HCT116 (cell line): ENCODE measurements at regions not wholly inside any gene's neighbourhood (a gene's known extent, or its start where the extent isn't known, plus 50 kb on each side); places are given as distances from the start of the nearest gene placed in this dataset.

Experiments used
- ATAC-seq: fragments of 200-7000 bp; cut with Tn5 transposase; 2 replicates; pipeline ENCODE4 v1.9.1; 2020; ENCODE audit warnings: mild to moderate bottlenecking, moderate library complexity
- BruUV-seq: library from RNA; stranded (reverse); fragments of 400-500 nt; replicated peaks from 2 replicates; lab custom pipeline; 2021; lab: Mats Ljungman, UMichigan
- CTCF ChIA-PET: fragments of 300-600 bp; sonication (Branson Sonifier 250); formaldehyde crosslinking; loops from one replicate; lab custom pipeline; 2021; ENCODE audit warnings: antibody characterized with exemption; lab: Charles Lee
- POLR2A ChIA-PET: fragments of 300-600, 350-600 bp; sonication (Branson Sonifier 250); formaldehyde crosslinking; loops from one replicate; lab custom pipeline; 2021; ENCODE audit warnings: antibody characterized with exemption; lab: Charles Lee
- RAD21 ChIA-PET, 2 experiments: fragments of 300-600 bp; sonication (Branson Sonifier 250); formaldehyde crosslinking; loops; one replicate each; lab custom pipeline; 2023; ENCODE audit warnings: low total read pairs in 2 of 2; ENCODE audit not compliant: uncharacterized antibody in 2 of 2, unreplicated experiment in 2 of 2, low non-redundant PET in 1 of 2; lab: Charles Lee
- DNase-seq: peaks from one replicate; pipeline ENCODE4 v3.0.0-alpha.2; 2010; ENCODE audit warnings: low read depth, low spot score
- H2AFZ ChIP-seq: fragments of 200-600 bp; shearing (Covaris generic), sonication (generic); 2 replicates; pipeline ENCODE4 v1.6.1; 2017; ENCODE audit warnings: low read depth, mixed run types, mixed read lengths, antibody characterized with exemption, low read length; ENCODE audit not compliant: poor library complexity, severe bottlenecking
- H3K27ac ChIP-seq: 2 replicates; pipeline ENCODE4 v1.5.1; 2012; ENCODE audit warnings: low read depth, low read length
- H3K27me3 ChIP-seq: fragments of 200-600 bp; sonication (generic); 2 replicates; pipeline ENCODE4 v1.6.1; 2016; ENCODE audit warnings: mixed run types, low read length, mixed read lengths; ENCODE audit not compliant: insufficient read depth
- H3K36me3 ChIP-seq, 2 experiments: fragments of 200-500 bp in 1 of 2; fragments of 200-600 bp in 1 of 2; sonication (Bioruptor generic) in 1 of 2; sonication (generic) in 1 of 2; 2 replicates each; pipeline versions ENCODE4 v1.5.1 to v1.6.1; 2014 to 2016; ENCODE audit warnings: low read length in 2 of 2, inconsistent platforms in 1 of 2, mixed read lengths in 1 of 2, mixed run types in 1 of 2; ENCODE audit not compliant: insufficient read depth in 2 of 2, control insufficient read depth in 1 of 2
- H3K4me1 ChIP-seq, 2 experiments: fragments of 200-600 bp in 1 of 2; sonication (generic) in 1 of 2; 2 replicates each; pipeline versions ENCODE4 v1.5.1 to v1.6.1; 2012 to 2017; ENCODE audit warnings: low read length in 2 of 2, inconsistent platforms in 1 of 2, mild to moderate bottlenecking in 1 of 2, mixed read lengths in 1 of 2, mixed run types in 1 of 2, moderate library complexity in 1 of 2; ENCODE audit not compliant: insufficient read depth in 2 of 2, control insufficient read depth in 1 of 2
- H3K4me2 ChIP-seq: fragments of 200-600 bp; sonication (generic); 2 replicates; pipeline ENCODE4 v1.6.1; 2017; ENCODE audit warnings: mixed run types, low read length, mixed read lengths
- H3K4me3 ChIP-seq, 2 experiments: fragments of 200-600 bp in 1 of 2; sonication (generic) in 1 of 2; replicated peaks in 1 of 2; 2 replicates each; pipeline ENCODE4 v1.5.1; 2011 to 2016; ENCODE audit warnings: low read length in 2 of 2, control low read depth in 1 of 2, low read depth in 1 of 2, mild to moderate bottlenecking in 1 of 2, mixed read lengths in 1 of 2, mixed run types in 1 of 2
- H3K79me2 ChIP-seq: fragments of 200-600 bp; sonication (generic); 2 replicates; pipeline ENCODE4 v1.6.1; 2017; ENCODE audit warnings: mild to moderate bottlenecking, mixed run types, low read length, moderate library complexity, mixed read lengths; ENCODE audit not compliant: insufficient read depth
- H3K9ac ChIP-seq: fragments of 200-600 bp; sonication (generic); 2 replicates; pipeline ENCODE4 v1.6.1; 2016; ENCODE audit warnings: low read length, mixed read lengths
- H3K9me2 ChIP-seq: fragments of 200-600 bp; sonication (generic), shearing (Covaris generic); 2 replicates; pipeline ENCODE4 v1.6.1; 2017; ENCODE audit warnings: mixed run types, mild to moderate bottlenecking, moderate library complexity; ENCODE audit not compliant: insufficient read depth
- H3K9me3 ChIP-seq, 2 experiments: fragments of 200-500 bp in 1 of 2; fragments of 200-600 bp in 1 of 2; sonication (Bioruptor generic) in 1 of 2; sonication (generic) in 1 of 2; 2 replicates each; pipeline ENCODE4 v1.6.1; 2014 to 2017; ENCODE audit warnings: low read length in 2 of 2, mixed read lengths in 2 of 2, inconsistent platforms in 1 of 2, low read depth in 1 of 2, mild to moderate bottlenecking in 1 of 2, mixed run types in 1 of 2, moderate library complexity in 1 of 2; ENCODE audit not compliant: control insufficient read depth in 1 of 2, insufficient read depth in 1 of 2
- H4K20me1 ChIP-seq: fragments of 200-600 bp; sonication (generic), shearing (Covaris generic); 2 replicates; pipeline ENCODE4 v1.6.1; 2017; ENCODE audit warnings: mixed run types, mild to moderate bottlenecking, moderate library complexity; ENCODE audit not compliant: insufficient read depth
- ATF3 ChIP-seq: IDR thresholded peaks from 2 replicates; pipeline ENCODE4 v1.6.1; 2012
- CBX3 ChIP-seq: IDR thresholded peaks from 2 replicates; pipeline ENCODE4 v1.6.1; 2012; ENCODE audit warnings: low read depth
- CTCF ChIP-seq, 3 experiments: fragments of 200-600 bp in 1 of 3; sonication (generic) in 1 of 3; IDR thresholded peaks in 2 of 3; conservative IDR thresholded peaks in 1 of 3; 2 replicates each; pipeline ENCODE4 v1.5.1; 2012 to 2017; ENCODE audit warnings: low read depth in 2 of 3, low read length in 2 of 3, antibody characterized with exemption in 1 of 3, borderline replicate concordance in 1 of 3, control low read depth in 1 of 3, mild to moderate bottlenecking in 1 of 3, mixed read lengths in 1 of 3, mixed run types in 1 of 3, moderate library complexity in 1 of 3; ENCODE audit not compliant: insufficient read depth in 1 of 3
- EGR1 ChIP-seq: IDR thresholded peaks from 2 replicates; pipeline ENCODE4 v1.6.1; 2012; ENCODE audit warnings: low read depth
- ELF1 ChIP-seq: IDR thresholded peaks from 2 replicates; pipeline ENCODE4 v1.6.1; 2012; ENCODE audit warnings: low read depth, borderline replicate concordance
- EZH2 ChIP-seq: fragments of 200-600 bp; sonication (generic); IDR thresholded peaks from 2 replicates; pipeline ENCODE4 v1.6.1; 2017; ENCODE audit warnings: antibody characterized with exemption, mixed run types
- EZH2phosphoT487 ChIP-seq: fragments of 200-600 bp; IDR thresholded peaks from 2 replicates; pipeline ENCODE4 v1.6.1; 2018; ENCODE audit warnings: antibody characterized with exemption, borderline replicate concordance
- JUND ChIP-seq: IDR thresholded peaks from 2 replicates; pipeline ENCODE4 v1.6.1; 2012
- MAX ChIP-seq: IDR thresholded peaks from 2 replicates; pipeline ENCODE4 v1.6.1; 2012
- POLR2A ChIP-seq: IDR thresholded peaks from 2 replicates; pipeline ENCODE4 v1.7.0; 2011; ENCODE audit warnings: borderline replicate concordance; ENCODE audit not compliant: insufficient read depth, insufficient read length; ENCODE audit errors: extremely low read depth
- POLR2AphosphoS5 ChIP-seq: IDR thresholded peaks from 2 replicates; pipeline ENCODE4 v1.6.1; 2011; ENCODE audit warnings: mild to moderate bottlenecking, low read depth, low read length, moderate library complexity
- SP1 ChIP-seq: IDR thresholded peaks from 2 replicates; pipeline ENCODE4 v1.6.1; 2012; ENCODE audit warnings: low read depth
- SRF ChIP-seq: IDR thresholded peaks from 2 replicates; pipeline ENCODE4 v1.6.1; 2012; ENCODE audit warnings: low read depth
- TCF7L2 ChIP-seq: IDR thresholded peaks from 2 replicates; pipeline ENCODE4 v1.7.0; 2011; ENCODE audit warnings: borderline replicate concordance, inconsistent platforms; ENCODE audit not compliant: insufficient read depth, insufficient read length; ENCODE audit errors: extremely low read depth
- ZFX ChIP-seq: fragments of 450-650 bp; IDR thresholded peaks from 2 replicates; pipeline ENCODE4 v1.6.1; 2017
- ZNF274 ChIP-seq: fragments of 200-500 bp; sonication (Bioruptor generic); IDR thresholded peaks from 2 replicates; pipeline ENCODE4 v1.6.1; 2014; ENCODE audit warnings: mild to moderate bottlenecking, low read depth, low read length, inconsistent platforms
- intact Hi-C: fragments of 100-400 bp; cut with micrococcal nuclease; formaldehyde crosslinking; loops from 2 replicates; pipeline ENCODE4 v1.10.0; 2022

GRCh38 chr17:77427391-77427991 lies 286.7 kb downstream of the SEC14L1 start:
- Histone ChIP-seq H3K36me3 (no peaks in the 10 kb centered on the region; a peak in 1 of 4 replicates), H3K4me2 (0 out of 2 replicates have a peak overlapping the region, but pooled peaks have one; percentile 2), H2AFZ (no peak overlapping the region), H3K4me3 (no peak overlapping the region), H3K9me2 (no peaks in the 10 kb centered on the region), H4K20me1 (no peaks in the 10 kb centered on the region), H3K27me3 (no peaks in the 10 kb centered on the region), H3K9ac (no peak overlapping the region), H3K27ac (no peak overlapping the region), H3K9me3 (no peaks in the 10 kb centered on the region), H3K4me1 (peaks cover 0 to 43% of the 10 kb centered on the region in 2 experiments; a peak in 2 of 4 replicates), H3K79me2 (peaks cover 78% of the 10 kb centered on the region; the same call in 1 of the 2 replicates)
- ChIA-PET RAD21 (no interaction called here), POLR2A (no interaction called here), CTCF (interaction anchor here (1.7 kb wide), 1 partner anchor 67 kb away, joined by 7 read pairs; no protein-coding TSS in a partner anchor)
- TF ChIP-seq POLR2AphosphoS5 (no peak), CTCF (IDR thresholded peaks at IDR 0.05 in 2 of 3, conservative IDR thresholded peaks at IDR 0.05 in 1 of 3; ENCODE audit: borderline replicate concordance in 1 of 3, insufficient read depth in 1 of 3, low read depth in 2 of 3, low read length in 2 of 3) (no peak), CBX3 (no peak), SRF (no peak), EZH2 (no peak), ZNF274 (no peak), EZH2phosphoT487 (no peak), POLR2A (no peak), ATF3 (no peak), ZFX (no peak), SP1 (no peak), JUND (no peak), TCF7L2 (no peak), MAX (no peak), ELF1 (no peak), EGR1 (no peak)
- no peak for DNase-seq
- BruUV-seq, result no TSS peak
- intact Hi-C loops, result no loop called here
- ATAC-seq, result no peak
